ENCODE measurements at regions not wholly inside any gene's neighbourhood (a gene's known extent, or its start where the extent isn't known, plus 50 kb on each side); places are given as distances from the start of the nearest gene placed in this dataset.

DNA sequence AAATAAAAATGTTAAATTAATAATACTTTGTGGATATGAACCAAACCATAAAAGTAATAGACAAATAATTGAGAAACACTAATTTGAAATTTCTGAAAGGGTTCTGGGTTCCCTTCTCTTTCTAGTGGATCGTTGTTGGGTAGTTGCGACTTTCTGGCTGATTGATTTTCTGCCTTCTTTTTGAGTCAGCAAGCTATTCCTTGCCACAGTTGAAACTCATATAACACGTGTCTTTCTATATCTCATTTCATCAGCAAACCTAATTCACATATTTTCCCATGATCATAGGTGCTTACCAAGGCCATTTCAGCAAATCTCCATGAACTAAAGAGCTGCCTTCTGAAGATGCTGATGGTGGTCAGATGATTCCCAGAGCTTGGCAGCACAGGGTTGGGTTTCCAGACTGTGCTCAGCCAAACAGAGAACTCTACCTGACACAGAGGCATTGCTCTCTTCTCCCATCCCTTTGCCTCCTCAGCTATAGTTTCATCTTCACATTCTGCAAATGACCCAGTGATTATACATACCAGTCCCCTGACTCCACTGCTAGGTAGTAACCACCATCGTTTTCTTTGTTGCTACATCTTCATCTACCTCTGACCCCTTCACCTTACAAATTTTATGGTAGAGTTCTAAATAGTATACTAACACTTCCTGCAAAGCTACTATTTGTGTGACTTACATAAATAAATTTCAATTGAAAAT is 383.9 kb upstream of the DPH6 start:
- H3K4me3 Mint-ChIP-seq (ENCODE audit: unreplicated experiment), result no peak overlapping the region
- intact Hi-C loops (cut with micrococcal nuclease), result no loop called here
- no TSS peak for BruUV-seq (replicated peaks)
- DNase-seq (ENCODE audit: unreplicated experiment), result no peak
- no peaks in the 10 kb centered on the region for H3K27me3 Mint-ChIP-seq (ENCODE audit: insufficient read depth, unreplicated experiment)
- ChIA-PET POLR2A (no interaction called here), CTCF (interaction anchor here (1.1 kb wide), 1 partner anchor 613 kb away, joined by 3 read pairs; no protein-coding TSS in a partner anchor)
- no peaks in the 10 kb centered on the region for H3K9me3 Mint-ChIP-seq (ENCODE audit: unreplicated experiment)
- H3K36me3 Mint-ChIP-seq (ENCODE audit: insufficient read depth, unreplicated experiment), result no peaks in the 10 kb centered on the region
- TF ChIP-seq, protein P1, sequence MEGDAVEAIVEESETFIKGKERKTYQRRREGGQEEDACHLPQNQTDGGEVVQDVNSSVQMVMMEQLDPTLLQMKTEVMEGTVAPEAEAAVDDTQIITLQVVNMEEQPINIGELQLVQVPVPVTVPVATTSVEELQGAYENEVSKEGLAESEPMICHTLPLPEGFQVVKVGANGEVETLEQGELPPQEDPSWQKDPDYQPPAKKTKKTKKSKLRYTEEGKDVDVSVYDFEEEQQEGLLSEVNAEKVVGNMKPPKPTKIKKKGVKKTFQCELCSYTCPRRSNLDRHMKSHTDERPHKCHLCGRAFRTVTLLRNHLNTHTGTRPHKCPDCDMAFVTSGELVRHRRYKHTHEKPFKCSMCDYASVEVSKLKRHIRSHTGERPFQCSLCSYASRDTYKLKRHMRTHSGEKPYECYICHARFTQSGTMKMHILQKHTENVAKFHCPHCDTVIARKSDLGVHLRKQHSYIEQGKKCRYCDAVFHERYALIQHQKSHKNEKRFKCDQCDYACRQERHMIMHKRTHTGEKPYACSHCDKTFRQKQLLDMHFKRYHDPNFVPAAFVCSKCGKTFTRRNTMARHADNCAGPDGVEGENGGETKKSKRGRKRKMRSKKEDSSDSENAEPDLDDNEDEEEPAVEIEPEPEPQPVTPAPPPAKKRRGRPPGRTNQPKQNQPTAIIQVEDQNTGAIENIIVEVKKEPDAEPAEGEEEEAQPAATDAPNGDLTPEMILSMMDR (IDR thresholded peaks at IDR 0.05; ENCODE audit: unreplicated experiment), result no peak
- peaks cover 5% of the 10 kb centered on the region for H3K4me1 Mint-ChIP-seq (ENCODE audit: insufficient read depth, unreplicated experiment)
- no peak overlapping the region for H3K27ac Mint-ChIP-seq (ENCODE audit: low read depth, unreplicated experiment)

DNA sequence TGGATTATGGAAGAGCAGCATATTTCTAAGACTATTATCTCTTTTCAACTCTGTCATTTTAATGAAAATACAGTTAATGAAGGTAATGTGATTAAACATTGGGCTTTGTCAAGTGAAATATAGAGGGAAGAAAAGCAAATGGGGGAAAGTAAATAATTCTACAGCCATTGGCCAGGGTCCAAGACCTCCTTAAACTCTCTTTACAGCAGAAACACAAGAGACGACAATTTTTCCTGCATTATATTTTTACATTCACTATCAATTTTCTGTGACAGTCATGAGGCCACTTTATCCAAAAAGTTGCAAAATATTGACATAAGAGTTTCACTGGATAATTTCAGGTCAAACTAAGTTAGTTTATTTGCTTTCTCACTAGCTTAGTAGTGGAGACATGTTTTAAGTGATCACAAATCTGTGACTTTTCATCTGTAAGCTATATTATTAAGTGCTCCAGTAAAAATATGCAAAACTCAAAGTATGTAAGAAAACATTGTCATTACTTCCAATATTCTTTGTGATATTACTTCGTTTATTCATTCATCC is 385.9 kb upstream of the DPH6 start:
- ChIA-PET CTCF (no interaction called here), POLR2A (no interaction called here)
- Mint-ChIP-seq H3K4me3 (ENCODE audit: unreplicated experiment) (no peak overlapping the region), H3K4me1 (ENCODE audit: insufficient read depth, unreplicated experiment) (no peaks in the 10 kb centered on the region), H3K36me3 (ENCODE audit: insufficient read depth, unreplicated experiment) (no peaks in the 10 kb centered on the region), H3K9me3 (ENCODE audit: unreplicated experiment) (no peaks in the 10 kb centered on the region), H3K27me3 (ENCODE audit: insufficient read depth, unreplicated experiment) (no peaks in the 10 kb centered on the region), H3K27ac (ENCODE audit: low read depth, unreplicated experiment) (no peak overlapping the region)
- TF ChIP-seq, protein P1 (IDR thresholded peaks at IDR 0.05; ENCODE audit: unreplicated experiment), result no peak
- intact Hi-C loops (cut with micrococcal nuclease), result no loop called here
- DNase-seq (ENCODE audit: unreplicated experiment), result no peak
- BruUV-seq (replicated peaks), result no TSS peak

DNA sequence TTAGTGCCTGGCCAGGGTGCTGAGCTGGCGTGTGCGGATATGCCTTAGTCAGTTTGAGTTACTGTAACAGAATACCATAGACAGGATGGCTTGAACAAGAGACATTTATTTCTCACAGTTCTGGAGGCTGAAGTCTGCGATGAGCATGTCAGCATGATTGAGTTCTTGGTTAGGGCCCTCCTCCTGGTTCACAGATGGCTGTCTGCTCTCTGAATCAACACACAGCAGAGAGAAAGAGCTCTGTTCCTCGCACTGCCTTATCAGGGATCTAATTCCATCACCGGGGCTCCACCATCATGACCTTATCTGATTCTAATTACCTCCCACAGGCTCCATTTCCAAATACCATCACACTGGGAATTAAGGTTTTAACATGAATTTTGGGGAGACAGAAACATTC is 386.6 kb upstream of the DPH6 start:
- intact Hi-C loops (cut with micrococcal nuclease), result no loop called here
- H3K27ac Mint-ChIP-seq (ENCODE audit: low read depth, unreplicated experiment), result no peak overlapping the region
- BruUV-seq (replicated peaks), result no TSS peak
- H3K4me3 Mint-ChIP-seq (ENCODE audit: unreplicated experiment), result no peak overlapping the region
- CTCF ChIA-PET, result interaction anchor here (1.1 kb wide), 1 partner anchor 155 kb away, joined by 3 read pairs; no protein-coding TSS in a partner anchor
- H3K4me1 Mint-ChIP-seq (ENCODE audit: insufficient read depth, unreplicated experiment), result no peaks in the 10 kb centered on the region
- H3K9me3 Mint-ChIP-seq (ENCODE audit: unreplicated experiment), result no peaks in the 10 kb centered on the region
- POLR2A ChIA-PET, result no interaction called here
- DNase-seq (ENCODE audit: unreplicated experiment), result no peak
- H3K27me3 Mint-ChIP-seq (ENCODE audit: insufficient read depth, unreplicated experiment), result no peaks in the 10 kb centered on the region
- no peaks in the 10 kb centered on the region for H3K36me3 Mint-ChIP-seq (ENCODE audit: insufficient read depth, unreplicated experiment)
- TF ChIP-seq, protein P1 (IDR thresholded peaks at IDR 0.05; ENCODE audit: unreplicated experiment), result no peak

DNA sequence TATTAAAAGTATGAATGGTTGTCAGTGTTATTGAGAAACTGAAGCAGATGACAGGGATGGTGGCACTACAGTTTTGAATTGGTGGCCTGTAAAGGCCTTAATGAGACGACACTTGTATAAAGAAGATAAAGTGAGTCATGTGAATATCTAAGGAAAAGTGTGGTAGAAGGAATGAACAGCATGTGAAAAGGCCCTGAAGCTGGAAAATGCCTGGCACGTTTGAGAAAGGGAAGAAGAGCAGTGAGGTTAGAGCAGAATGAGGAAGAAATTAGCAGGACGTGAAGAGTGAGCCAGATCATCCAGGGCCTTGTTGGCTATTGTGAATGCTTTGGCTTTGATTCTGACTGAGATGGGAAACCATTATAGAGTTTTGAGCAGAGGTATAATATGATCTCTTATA is 387.6 kb upstream of the DPH6 start:
- no peaks in the 10 kb centered on the region for H3K36me3 Mint-ChIP-seq (ENCODE audit: insufficient read depth, unreplicated experiment)
- TF ChIP-seq, protein P1 (IDR thresholded peaks at IDR 0.05; ENCODE audit: unreplicated experiment), result no peak
- no peak overlapping the region for H3K4me3 Mint-ChIP-seq (ENCODE audit: unreplicated experiment)
- no peaks in the 10 kb centered on the region for H3K27me3 Mint-ChIP-seq (ENCODE audit: insufficient read depth, unreplicated experiment)
- H3K4me1 Mint-ChIP-seq (ENCODE audit: insufficient read depth, unreplicated experiment), result no peaks in the 10 kb centered on the region
- POLR2A ChIA-PET, result interaction anchor here (0.6 kb wide), 1 partner anchor 82 kb away, joined by 3 read pairs; no protein-coding TSS in a partner anchor
- intact Hi-C loops (cut with micrococcal nuclease), result no loop called here
- BruUV-seq (replicated peaks), result no TSS peak
- CTCF ChIA-PET, result interaction anchor here (0.8 kb wide), 1 partner anchor 831 kb away, joined by 3 read pairs; no protein-coding TSS in a partner anchor
- DNase-seq (ENCODE audit: unreplicated experiment), result no peak
- H3K27ac Mint-ChIP-seq (ENCODE audit: low read depth, unreplicated experiment), result no peak overlapping the region
- H3K9me3 Mint-ChIP-seq (ENCODE audit: unreplicated experiment), result no peaks in the 10 kb centered on the region

Measured in MCF 10A (cell line).